Right renal pelvis (tissue), 4 donors: ENCODE measurements at regions not wholly inside any gene's neighbourhood (a gene's known extent, or its start where the extent isn't known, plus 50 kb on each side); places are given as distances from the start of the nearest gene placed in this dataset.

Experiments
- DNase-seq, 4 donors: peaks; one replicate each; pipeline ENCODE4 v3.0.0-alpha.2; 2013; ENCODE audit warnings: low read depth in 4 of 4, low spot score in 3 of 4, missing footprints in 1 of 4

GRCh38 chr20:52416953-52417352 is 225.4 kb upstream of the ZFP64 start:
- DNase-seq: no peak

GRCh38 chr20:52411611-52412010 is 220.0 kb upstream of the ZFP64 start:
- DNase-seq: no peak

- no peak for DNase-seq
Observed at GRCh38 chr20:52410731-52411234, 219.2 kb upstream of the ZFP64 start.

GRCh38 chr20:52410182-52410647 is 218.6 kb upstream of the ZFP64 start:
- no peak for DNase-seq

- DNase-seq: no peak
Observed at GRCh38 chr20:52405986-52406385, 214.4 kb upstream of the ZFP64 start.

- no peak for DNase-seq
Observed at GRCh38 chr20:52405417-52405816, 213.8 kb upstream of the ZFP64 start.

GRCh38 chr20:52404671-52405070 is 213.1 kb upstream of the ZFP64 start:
- DNase-seq: no peak

- DNase-seq: no peak
Observed at GRCh38 chr20:52402950-52403349, 211.4 kb upstream of the ZFP64 start.

- DNase-seq: no peak
Observed at GRCh38 chr20:52402514-52402913, 210.9 kb upstream of the ZFP64 start.

GRCh38 chr20:52401431-52401830 is 209.9 kb upstream of the ZFP64 start:
- DNase-seq: no peak

GRCh38 chr20:52399352-52399751 is 207.8 kb upstream of the ZFP64 start:
- no peak for DNase-seq

- DNase-seq: no peak
Observed at GRCh38 chr20:52389606-52390005, 198.0 kb upstream of the ZFP64 start.

- DNase-seq: no peak
Observed at GRCh38 chr20:52383995-52384621, 192.5 kb upstream of the ZFP64 start.

GRCh38 chr20:52382933-52383332 is 191.4 kb upstream of the ZFP64 start:
- no peak for DNase-seq

GRCh38 chr20:52379723-52380336 is 188.3 kb upstream of the ZFP64 start:
- peak in 1 of 4 donors; percentile 12 for DNase-seq

- DNase-seq: no peak
Observed at GRCh38 chr20:52372169-52372568, 180.6 kb upstream of the ZFP64 start.

- no peak for DNase-seq
Observed at GRCh38 chr20:52365688-52366087, 174.1 kb upstream of the ZFP64 start.

GRCh38 chr20:52364405-52364804 is 172.8 kb upstream of the ZFP64 start:
- no peak for DNase-seq

- no peak for DNase-seq
Observed at GRCh38 chr20:52361650-52362049, 170.1 kb upstream of the ZFP64 start.

- DNase-seq: no peak
Observed at GRCh38 chr20:52349806-52350205, 158.2 kb upstream of the ZFP64 start.

GRCh38 chr20:52348434-52348833 is 156.9 kb upstream of the ZFP64 start:
- DNase-seq: no peak

- DNase-seq: no peak
Observed at GRCh38 chr20:52346797-52347196, 155.2 kb upstream of the ZFP64 start.
